ENCODE measurements at regions not wholly inside any gene's neighbourhood (a gene's known extent, or its start where the extent isn't known, plus 50 kb on each side); places are given as distances from the start of the nearest gene placed in this dataset.

DNA sequence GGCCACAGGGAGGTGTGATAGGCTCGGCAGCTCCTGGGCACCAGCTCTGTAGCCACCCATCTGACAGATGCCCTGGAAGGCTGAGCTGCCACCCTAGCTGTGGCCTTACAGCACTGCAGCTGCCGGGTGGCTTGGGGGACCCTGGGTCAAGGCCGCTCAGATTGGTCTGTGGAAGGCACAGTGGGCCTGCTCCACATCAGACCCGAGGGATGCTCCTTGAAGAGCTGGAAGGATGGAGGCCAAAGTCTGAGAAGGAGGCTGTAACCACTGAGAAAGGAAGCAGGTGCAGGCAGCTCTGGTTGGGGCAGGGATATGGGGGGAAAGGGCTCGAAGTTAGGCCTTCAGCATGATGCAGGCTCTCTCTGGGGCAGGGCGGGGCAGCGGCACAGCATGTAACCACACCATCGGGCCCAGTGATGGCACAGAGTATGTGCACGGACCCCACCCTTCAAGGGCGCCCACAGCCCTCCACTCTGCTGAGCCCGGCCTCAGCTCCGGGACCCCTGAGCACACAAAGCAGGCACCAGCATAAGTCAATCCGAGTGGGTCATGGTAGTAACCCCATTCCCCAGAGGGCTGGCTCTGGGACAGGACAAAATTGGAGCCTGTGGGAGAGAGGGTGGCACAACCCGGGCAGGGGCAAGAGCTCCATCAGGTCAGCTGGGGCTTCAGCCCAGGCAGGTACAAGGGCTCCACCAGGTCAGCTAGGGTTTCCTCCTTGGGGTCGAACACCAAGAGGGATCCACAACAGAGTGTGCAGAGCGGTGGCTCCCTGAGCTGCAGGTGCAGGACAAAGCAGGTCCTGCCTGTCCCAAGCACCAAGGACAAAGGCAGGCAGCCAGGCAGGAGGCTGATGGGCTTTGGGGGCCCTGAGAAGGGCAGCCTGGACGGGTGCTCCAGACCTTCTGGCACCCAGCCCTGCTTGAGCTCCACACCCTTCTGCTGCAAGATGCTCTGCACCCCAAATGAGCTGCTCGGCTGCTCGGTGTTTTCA is 1511.1 kb downstream of the BRD1 start:
- H3K36me3 Mint-ChIP-seq = no peaks in the 10 kb centered on the region
- H3K36me3 ChIP-seq (ENCODE audit: insufficient read depth, low read length) = no peaks in the 10 kb centered on the region
- no peak overlapping the region for H3K27ac ChIP-seq (ENCODE audit: low read depth, low read length)
- H3K4me1 ChIP-seq (ENCODE audit: insufficient read depth, low read length) = no peaks in the 10 kb centered on the region
- no peaks in the 10 kb centered on the region for H3K27me3 ChIP-seq (ENCODE audit: insufficient read depth, low read length, poor library complexity, severe bottlenecking)
- H3K4me3 Mint-ChIP-seq = no peak overlapping the region
- no peak for DNase-seq
- no peaks in the 10 kb centered on the region for H3K9me3 ChIP-seq (ENCODE audit: low read length)
- H3K4me3 ChIP-seq (ENCODE audit: low read length) = no peak overlapping the region
- no peaks in the 10 kb centered on the region for H3K4me1 Mint-ChIP-seq
- ChIA-PET CTCF (no interaction called here), POLR2A (no interaction called here)
- peaks cover 4 to 18% of the 10 kb centered on the region in 2 donors for H3K27me3 Mint-ChIP-seq
- H3K9me3 Mint-ChIP-seq = peaks cover 3 to 14% (median 6%) of the 10 kb centered on the region in 5 donors
- H3K27ac Mint-ChIP-seq = no peak overlapping the region

DNA sequence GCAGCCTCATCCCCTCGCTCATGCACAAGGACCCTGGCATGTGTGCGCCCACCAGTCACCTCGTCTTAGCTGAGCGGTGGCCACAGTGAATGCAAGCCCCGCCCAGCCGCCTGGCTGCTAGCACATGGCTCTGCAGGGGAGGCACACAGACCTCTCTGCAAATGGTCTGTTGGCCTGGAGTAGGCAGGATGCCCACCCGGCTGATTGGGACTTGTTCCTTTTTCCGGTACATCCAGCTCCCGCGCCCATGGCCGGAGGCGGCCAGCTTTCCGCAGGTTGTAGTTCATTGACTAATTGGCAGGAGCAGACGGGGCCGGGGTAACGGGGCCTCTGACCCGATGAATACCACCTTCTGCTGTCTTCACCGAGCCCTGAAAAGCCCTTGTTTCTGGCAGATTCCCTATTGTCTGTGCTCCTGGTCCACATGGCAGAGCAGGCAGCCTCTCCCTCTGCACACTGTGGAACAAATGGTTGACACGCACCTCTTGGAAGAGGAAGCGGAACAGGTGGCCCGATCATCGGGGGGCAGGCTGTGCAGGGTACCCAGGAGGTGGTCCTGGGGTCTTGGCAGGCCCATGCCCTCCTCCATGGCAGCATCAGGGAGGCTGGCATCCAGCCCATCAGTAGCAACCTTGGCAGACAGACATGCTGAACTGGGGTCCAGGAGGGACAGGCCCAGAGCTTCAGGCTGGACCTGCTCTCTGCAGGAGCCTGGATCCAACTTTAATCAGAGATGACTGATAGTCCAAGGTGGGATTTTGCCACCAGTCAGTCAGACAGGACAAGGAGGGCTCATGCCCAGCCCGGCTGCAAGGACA is 1512.0 kb downstream of the BRD1 start:
- Histone ChIP-seq H3K36me3 (ENCODE audit: insufficient read depth, low read length) (no peaks in the 10 kb centered on the region), H3K4me1 (ENCODE audit: insufficient read depth, low read length) (no peaks in the 10 kb centered on the region), H3K27ac (ENCODE audit: low read depth, low read length) (no peak overlapping the region), H3K4me3 (ENCODE audit: low read length) (no peak overlapping the region), H3K27me3 (ENCODE audit: insufficient read depth, low read length, poor library complexity, severe bottlenecking) (no peaks in the 10 kb centered on the region), H3K9me3 (ENCODE audit: low read length) (no peaks in the 10 kb centered on the region)
- ChIA-PET POLR2A (no interaction called here), CTCF (no interaction called here)
- Mint-ChIP-seq H3K27me3 (peaks cover 4 to 14% of the 10 kb centered on the region in 2 donors), H3K36me3 (no peaks in the 10 kb centered on the region), H3K4me1 (no peaks in the 10 kb centered on the region), H3K4me3 (no peak overlapping the region), H3K9me3 (peaks cover 6 to 18% (median 10%) of the 10 kb centered on the region in 5 donors), H3K27ac (no peak overlapping the region)
- no peak for DNase-seq

DNA sequence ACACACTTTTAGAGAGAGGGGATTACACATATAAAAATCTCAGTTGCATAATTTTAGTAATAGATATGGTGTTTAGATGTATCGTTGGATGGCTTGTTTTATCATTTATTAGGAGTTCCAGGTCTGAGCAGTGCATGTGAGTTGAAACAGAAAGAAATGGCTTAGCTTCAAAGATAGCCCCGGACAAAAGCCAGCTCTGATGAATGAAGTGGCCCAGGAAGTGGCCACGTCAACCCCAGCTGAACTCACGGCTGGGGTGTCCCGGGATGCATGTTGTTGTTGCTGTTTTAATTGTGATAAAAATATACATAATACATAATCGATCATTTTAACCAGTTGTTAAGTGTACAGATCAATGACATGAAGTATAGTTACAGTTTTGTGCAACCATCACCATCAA is 1513.6 kb downstream of the BRD1 start:
- ChIA-PET POLR2A (no interaction called here), CTCF (no interaction called here)
- H3K27me3 Mint-ChIP-seq = peaks cover 1 to 8% of the 10 kb centered on the region in 2 donors
- no peaks in the 10 kb centered on the region for H3K36me3 Mint-ChIP-seq
- no peak overlapping the region for H3K4me3 Mint-ChIP-seq
- H3K36me3 ChIP-seq (ENCODE audit: insufficient read depth, low read length) = no peaks in the 10 kb centered on the region
- no peaks in the 10 kb centered on the region for H3K4me1 ChIP-seq (ENCODE audit: insufficient read depth, low read length)
- no peaks in the 10 kb centered on the region for H3K27me3 ChIP-seq (ENCODE audit: insufficient read depth, low read length, poor library complexity, severe bottlenecking)
- H3K27ac Mint-ChIP-seq = no peak overlapping the region
- no peak overlapping the region for H3K4me3 ChIP-seq (ENCODE audit: low read length)
- H3K27ac ChIP-seq (ENCODE audit: low read depth, low read length) = no peak overlapping the region
- DNase-seq = no peak
- H3K9me3 ChIP-seq (ENCODE audit: low read length) = no peaks in the 10 kb centered on the region
- no peaks in the 10 kb centered on the region for H3K4me1 Mint-ChIP-seq
- H3K9me3 Mint-ChIP-seq = peaks cover 6 to 18% (median 15%) of the 10 kb centered on the region in 5 donors

DNA sequence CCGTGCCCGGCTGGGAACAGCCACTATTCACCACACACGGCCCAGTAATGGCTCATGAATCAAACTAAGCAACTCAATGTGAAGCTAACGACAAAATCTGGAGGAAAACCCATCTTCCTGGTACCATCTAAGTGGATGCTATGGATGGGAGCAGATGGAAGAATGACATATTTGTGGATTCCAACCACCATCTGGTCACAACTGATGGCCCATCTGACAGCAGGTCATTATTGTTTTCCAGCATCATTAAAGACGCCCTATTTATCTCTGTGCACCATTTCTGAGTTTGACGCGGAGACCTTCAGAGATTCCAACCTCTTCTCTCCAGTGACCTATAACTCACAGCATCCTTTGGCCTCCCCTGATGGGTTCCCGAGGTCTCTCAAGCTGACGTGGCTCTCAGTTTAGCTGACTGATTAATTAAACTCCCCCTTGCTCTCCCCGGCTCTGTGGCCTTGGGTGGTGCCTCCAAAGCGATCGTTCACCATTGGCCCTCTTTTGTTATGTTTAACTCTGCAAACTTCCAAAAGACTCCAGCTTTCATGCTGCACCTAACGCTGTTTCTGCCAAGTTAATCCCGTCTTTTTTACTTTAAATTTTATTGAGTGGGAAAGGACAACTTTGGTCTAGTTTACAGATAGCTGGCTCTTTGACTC is 1514.4 kb downstream of the BRD1 start:
- no peak overlapping the region for H3K4me3 Mint-ChIP-seq
- POLR2A ChIA-PET = no interaction called here
- H3K4me3 ChIP-seq (ENCODE audit: low read length) = no peak overlapping the region
- H3K4me1 ChIP-seq (ENCODE audit: insufficient read depth, low read length) = no peaks in the 10 kb centered on the region
- no peak overlapping the region for H3K27ac Mint-ChIP-seq
- CTCF ChIA-PET = no interaction called here
- H3K9me3 Mint-ChIP-seq = peaks cover 6 to 18% (median 15%) of the 10 kb centered on the region in 5 donors
- H3K36me3 Mint-ChIP-seq = no peaks in the 10 kb centered on the region
- H3K27ac ChIP-seq (ENCODE audit: low read depth, low read length) = no peak overlapping the region
- no peaks in the 10 kb centered on the region for H3K4me1 Mint-ChIP-seq
- H3K27me3 ChIP-seq (ENCODE audit: insufficient read depth, low read length, poor library complexity, severe bottlenecking) = no peaks in the 10 kb centered on the region
- H3K27me3 Mint-ChIP-seq = peaks cover 1 to 8% of the 10 kb centered on the region in 2 donors
- H3K36me3 ChIP-seq (ENCODE audit: insufficient read depth, low read length) = no peaks in the 10 kb centered on the region
- no peak for DNase-seq
- H3K9me3 ChIP-seq (ENCODE audit: low read length) = no peaks in the 10 kb centered on the region

DNA sequence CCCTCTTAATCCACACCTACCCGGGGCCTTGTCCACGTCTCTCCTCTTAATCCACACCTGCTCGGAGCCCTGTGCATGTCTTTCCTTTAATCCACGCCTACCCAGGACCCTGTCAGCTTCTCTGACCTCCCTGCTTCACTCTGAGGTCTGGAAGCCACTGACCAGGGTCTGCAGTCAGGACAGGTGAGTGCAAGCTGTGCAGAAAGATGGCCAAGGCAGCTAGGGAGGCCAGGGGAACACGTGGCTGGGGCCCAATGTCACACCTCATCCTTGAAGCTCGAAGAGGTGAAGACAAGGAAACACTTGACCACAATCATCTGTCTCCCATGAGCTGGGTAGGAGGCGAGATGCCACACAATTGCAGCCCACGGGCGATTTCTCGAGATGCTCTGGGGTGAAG is 1516.9 kb downstream of the BRD1 start:
- no peaks in the 10 kb centered on the region for H3K36me3 Mint-ChIP-seq
- Histone ChIP-seq H3K27me3 (ENCODE audit: insufficient read depth, low read length, poor library complexity, severe bottlenecking) (no peaks in the 10 kb centered on the region), H3K27ac (ENCODE audit: low read depth, low read length) (no peak overlapping the region), H3K4me3 (ENCODE audit: low read length) (no peak overlapping the region), H3K4me1 (ENCODE audit: insufficient read depth, low read length) (no peaks in the 10 kb centered on the region), H3K9me3 (ENCODE audit: low read length) (no peaks in the 10 kb centered on the region), H3K36me3 (ENCODE audit: insufficient read depth, low read length) (no peaks in the 10 kb centered on the region)
- H3K4me1 Mint-ChIP-seq = no peaks in the 10 kb centered on the region
- H3K27me3 Mint-ChIP-seq = peaks cover 0 to 3% of the 10 kb centered on the region in 2 donors
- no peak for DNase-seq
- ChIA-PET POLR2A (no interaction called here), CTCF (no interaction called here)
- H3K27ac Mint-ChIP-seq = no peak overlapping the region
- H3K4me3 Mint-ChIP-seq = no peak overlapping the region
- H3K9me3 Mint-ChIP-seq = peaks cover 6 to 18% (median 15%) of the 10 kb centered on the region in 5 donors

DNA sequence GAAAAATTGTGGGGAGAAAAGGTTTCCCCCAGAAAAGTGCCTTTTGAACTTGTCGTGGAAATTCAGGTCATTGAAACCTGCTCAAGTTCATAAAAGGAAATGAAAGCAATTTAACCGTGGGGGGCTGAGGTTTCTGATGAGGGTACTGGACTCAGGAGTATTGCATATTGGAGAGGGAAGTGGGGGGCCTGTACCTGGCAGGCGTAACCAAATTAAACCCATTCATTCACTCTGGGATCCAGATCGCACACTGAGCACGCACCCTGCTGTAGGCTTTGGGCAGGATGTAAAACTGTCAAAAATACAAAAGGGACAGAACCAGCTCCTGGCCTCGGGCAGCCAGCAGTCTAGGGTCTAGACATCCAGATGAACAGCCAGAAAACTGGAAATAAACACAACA is 1517.4 kb downstream of the BRD1 start:
- Histone ChIP-seq H3K9me3 (ENCODE audit: low read length) (no peaks in the 10 kb centered on the region), H3K27ac (ENCODE audit: low read depth, low read length) (no peak overlapping the region), H3K27me3 (ENCODE audit: insufficient read depth, low read length, poor library complexity, severe bottlenecking) (no peaks in the 10 kb centered on the region), H3K4me1 (ENCODE audit: insufficient read depth, low read length) (no peaks in the 10 kb centered on the region), H3K4me3 (ENCODE audit: low read length) (no peak overlapping the region), H3K36me3 (ENCODE audit: insufficient read depth, low read length) (no peaks in the 10 kb centered on the region)
- no peak for DNase-seq
- Mint-ChIP-seq H3K27me3 (peaks cover 3% of the 10 kb centered on the region in 2 donors), H3K27ac (no peak overlapping the region), H3K9me3 (peaks cover 6 to 18% (median 15%) of the 10 kb centered on the region in 5 donors), H3K4me1 (no peaks in the 10 kb centered on the region), H3K36me3 (no peaks in the 10 kb centered on the region), H3K4me3 (no peak overlapping the region)
- CTCF ChIA-PET = no interaction called here
- POLR2A ChIA-PET = no interaction called here

DNA sequence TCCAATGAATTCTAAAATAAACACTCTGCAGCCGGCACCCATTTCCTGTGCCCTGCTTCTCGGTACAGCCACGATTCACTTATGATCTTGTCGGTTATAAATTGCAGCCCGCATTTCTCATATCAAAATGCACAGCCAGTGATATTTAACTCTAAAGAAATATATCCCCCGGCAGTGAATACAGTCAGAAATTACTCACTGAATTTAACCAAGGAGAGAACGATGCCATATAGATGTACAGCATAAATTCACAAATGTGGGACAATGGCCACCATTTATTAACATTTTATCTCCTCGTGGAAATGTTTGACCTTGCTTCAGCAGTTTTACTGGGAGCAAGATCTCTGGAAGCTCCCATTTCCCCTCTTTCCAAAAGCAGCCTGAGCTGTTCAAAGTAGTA is 1517.8 kb downstream of the BRD1 start:
- Mint-ChIP-seq H3K4me1 (no peaks in the 10 kb centered on the region), H3K4me3 (no peak overlapping the region), H3K27ac (no peak overlapping the region), H3K9me3 (peaks cover 6 to 18% (median 15%) of the 10 kb centered on the region in 5 donors), H3K27me3 (peaks cover 3 to 7% of the 10 kb centered on the region in 2 donors), H3K36me3 (no peaks in the 10 kb centered on the region)
- no peaks in the 10 kb centered on the region for H3K9me3 ChIP-seq (ENCODE audit: low read length)
- H3K27me3 ChIP-seq (ENCODE audit: insufficient read depth, low read length, poor library complexity, severe bottlenecking) = no peaks in the 10 kb centered on the region
- ChIA-PET POLR2A (no interaction called here), CTCF (no interaction called here)
- H3K4me1 ChIP-seq (ENCODE audit: insufficient read depth, low read length) = no peaks in the 10 kb centered on the region
- H3K27ac ChIP-seq (ENCODE audit: low read depth, low read length) = no peak overlapping the region
- H3K36me3 ChIP-seq (ENCODE audit: insufficient read depth, low read length) = no peaks in the 10 kb centered on the region
- no peak overlapping the region for H3K4me3 ChIP-seq (ENCODE audit: low read length)
- DNase-seq = no peak

Data from CD8-positive, alpha-beta memory T cell (primary cell).